ENCODE measurements at regions not wholly inside any gene's neighbourhood (a gene's known extent, or its start where the extent isn't known, plus 50 kb on each side); places are given as distances from the start of the nearest gene placed in this dataset.

GRCh38 chr16:86039606-86040005 is 140.6 kb downstream of the IRF8 start:
- peaks cover 43% of the 10 kb centered on the region for H3K27me3 ChIP-seq (ENCODE audit: insufficient read depth, poor library complexity, severe bottlenecking)
- no peaks in the 10 kb centered on the region for H3K4me1 ChIP-seq (ENCODE audit: insufficient read depth, poor library complexity, severe bottlenecking)
- no peaks in the 10 kb centered on the region for H3K9me3 ChIP-seq (ENCODE audit: severe bottlenecking)
- H3K36me3 ChIP-seq (ENCODE audit: low read depth) = no peaks in the 10 kb centered on the region
- no peak for ATAC-seq (ENCODE audit: low read depth)
- TF ChIP-seq, protein P1, sequence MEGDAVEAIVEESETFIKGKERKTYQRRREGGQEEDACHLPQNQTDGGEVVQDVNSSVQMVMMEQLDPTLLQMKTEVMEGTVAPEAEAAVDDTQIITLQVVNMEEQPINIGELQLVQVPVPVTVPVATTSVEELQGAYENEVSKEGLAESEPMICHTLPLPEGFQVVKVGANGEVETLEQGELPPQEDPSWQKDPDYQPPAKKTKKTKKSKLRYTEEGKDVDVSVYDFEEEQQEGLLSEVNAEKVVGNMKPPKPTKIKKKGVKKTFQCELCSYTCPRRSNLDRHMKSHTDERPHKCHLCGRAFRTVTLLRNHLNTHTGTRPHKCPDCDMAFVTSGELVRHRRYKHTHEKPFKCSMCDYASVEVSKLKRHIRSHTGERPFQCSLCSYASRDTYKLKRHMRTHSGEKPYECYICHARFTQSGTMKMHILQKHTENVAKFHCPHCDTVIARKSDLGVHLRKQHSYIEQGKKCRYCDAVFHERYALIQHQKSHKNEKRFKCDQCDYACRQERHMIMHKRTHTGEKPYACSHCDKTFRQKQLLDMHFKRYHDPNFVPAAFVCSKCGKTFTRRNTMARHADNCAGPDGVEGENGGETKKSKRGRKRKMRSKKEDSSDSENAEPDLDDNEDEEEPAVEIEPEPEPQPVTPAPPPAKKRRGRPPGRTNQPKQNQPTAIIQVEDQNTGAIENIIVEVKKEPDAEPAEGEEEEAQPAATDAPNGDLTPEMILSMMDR (IDR thresholded peaks at IDR 0.05; ENCODE audit: poor library complexity, severe bottlenecking) = no peak
- no peak overlapping the region for H3K27ac ChIP-seq (ENCODE audit: poor library complexity, severe bottlenecking)
- H3K4me3 ChIP-seq (ENCODE audit: severe bottlenecking) = no peak overlapping the region
- peak; percentile 34 for DNase-seq (ENCODE audit: low spot score)

DNA sequence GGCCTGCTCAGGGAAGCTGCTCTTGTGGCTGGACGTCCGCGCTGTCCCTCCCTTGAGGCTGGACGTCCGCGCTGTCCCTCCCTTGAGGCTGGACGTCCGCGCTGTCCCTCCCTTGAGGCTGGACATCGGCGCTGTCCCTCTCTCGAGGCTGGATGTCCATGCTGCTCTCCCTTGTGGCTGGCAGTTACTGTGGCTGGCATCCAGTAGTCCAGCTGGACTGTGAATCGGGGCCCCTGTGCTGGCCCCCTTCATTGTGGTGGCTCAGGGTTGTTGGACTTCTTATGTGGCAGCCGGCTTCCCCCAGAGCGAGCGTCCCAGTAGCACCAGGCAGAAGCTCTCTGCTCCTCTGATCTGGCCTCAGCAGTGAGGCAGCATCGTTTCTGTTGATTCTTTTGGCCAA is 141.5 kb downstream of the IRF8 start:
- H3K27me3 ChIP-seq (ENCODE audit: insufficient read depth, poor library complexity, severe bottlenecking) = peaks cover 46% of the 10 kb centered on the region

DNA sequence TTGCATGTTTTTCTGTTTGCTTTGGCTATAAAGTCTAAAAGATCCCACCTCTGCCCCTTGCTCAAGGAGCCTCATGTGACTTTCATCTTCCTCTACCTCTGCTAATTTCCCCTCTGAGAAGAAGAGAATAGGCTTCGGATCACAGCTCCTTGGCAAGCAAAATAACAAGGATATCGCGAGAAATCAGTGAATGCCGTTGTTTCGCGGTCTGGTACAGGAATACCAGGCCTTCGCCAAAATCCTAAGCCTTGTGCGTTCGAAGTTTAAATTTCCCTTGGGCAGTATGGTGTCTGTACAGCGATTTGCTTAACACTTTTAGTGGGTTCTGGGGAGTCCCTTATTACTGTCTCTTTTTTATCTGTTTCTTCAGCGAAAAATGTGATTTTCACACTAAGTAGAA is 142.3 kb downstream of the IRF8 start:
- TF ChIP-seq, protein P1 (IDR thresholded peaks at IDR 0.05; ENCODE audit: poor library complexity, severe bottlenecking) = no peak
- ATAC-seq (ENCODE audit: low read depth) (no peak), DNase-seq (ENCODE audit: low spot score) (no peak)
- Histone ChIP-seq H3K9me3 (ENCODE audit: severe bottlenecking) (no peaks in the 10 kb centered on the region), H3K4me1 (ENCODE audit: insufficient read depth, poor library complexity, severe bottlenecking) (no peaks in the 10 kb centered on the region), H3K36me3 (ENCODE audit: low read depth) (no peaks in the 10 kb centered on the region), H3K4me3 (ENCODE audit: severe bottlenecking) (no peak overlapping the region), H3K27me3 (ENCODE audit: insufficient read depth, poor library complexity, severe bottlenecking) (peaks cover 50% of the 10 kb centered on the region), H3K27ac (ENCODE audit: poor library complexity, severe bottlenecking) (no peak overlapping the region)

More for the DNA sequence above, 141.5 kb downstream of the IRF8 start:
- Histone ChIP-seq H3K27ac (ENCODE audit: poor library complexity, severe bottlenecking) (no peak overlapping the region), H3K36me3 (ENCODE audit: low read depth) (no peaks in the 10 kb centered on the region), H3K4me3 (ENCODE audit: severe bottlenecking) (no peak overlapping the region), H3K4me1 (ENCODE audit: insufficient read depth, poor library complexity, severe bottlenecking) (no peaks in the 10 kb centered on the region), H3K9me3 (ENCODE audit: severe bottlenecking) (no peaks in the 10 kb centered on the region)
- ATAC-seq (ENCODE audit: low read depth) (no peak), DNase-seq (ENCODE audit: low spot score) (peak; percentile 34)
- TF ChIP-seq, protein P1 (IDR thresholded peaks at IDR 0.05; ENCODE audit: poor library complexity, severe bottlenecking) = no peak

DNA sequence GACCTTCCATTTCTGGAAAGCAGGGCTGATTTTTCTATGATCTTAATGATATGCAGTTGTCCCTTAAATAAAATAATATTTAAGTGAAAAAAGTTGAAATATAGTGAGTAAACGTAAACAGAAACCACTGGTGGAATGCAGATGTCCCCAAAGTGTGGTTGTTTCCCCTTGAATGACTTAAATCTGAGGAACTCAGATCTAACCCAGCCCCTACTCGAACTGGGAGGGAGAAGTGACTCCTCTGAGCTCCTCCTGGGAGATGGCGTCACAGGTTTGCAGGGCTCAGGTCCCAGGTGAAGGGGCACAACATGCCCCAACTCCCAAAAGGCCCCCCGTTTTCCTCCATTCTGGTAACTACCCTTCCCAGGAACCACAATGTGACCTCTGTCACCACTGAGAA is 142.8 kb downstream of the IRF8 start:
- ATAC-seq (ENCODE audit: low read depth) (no peak), DNase-seq (ENCODE audit: low spot score) (no peak)
- Histone ChIP-seq H3K36me3 (ENCODE audit: low read depth) (no peaks in the 10 kb centered on the region), H3K9me3 (ENCODE audit: severe bottlenecking) (no peaks in the 10 kb centered on the region), H3K27me3 (ENCODE audit: insufficient read depth, poor library complexity, severe bottlenecking) (peaks cover 56% of the 10 kb centered on the region), H3K4me1 (ENCODE audit: insufficient read depth, poor library complexity, severe bottlenecking) (no peaks in the 10 kb centered on the region), H3K4me3 (ENCODE audit: severe bottlenecking) (no peak overlapping the region), H3K27ac (ENCODE audit: poor library complexity, severe bottlenecking) (no peak overlapping the region)
- TF ChIP-seq, protein P1 (IDR thresholded peaks at IDR 0.05; ENCODE audit: poor library complexity, severe bottlenecking) = no peak

DNA sequence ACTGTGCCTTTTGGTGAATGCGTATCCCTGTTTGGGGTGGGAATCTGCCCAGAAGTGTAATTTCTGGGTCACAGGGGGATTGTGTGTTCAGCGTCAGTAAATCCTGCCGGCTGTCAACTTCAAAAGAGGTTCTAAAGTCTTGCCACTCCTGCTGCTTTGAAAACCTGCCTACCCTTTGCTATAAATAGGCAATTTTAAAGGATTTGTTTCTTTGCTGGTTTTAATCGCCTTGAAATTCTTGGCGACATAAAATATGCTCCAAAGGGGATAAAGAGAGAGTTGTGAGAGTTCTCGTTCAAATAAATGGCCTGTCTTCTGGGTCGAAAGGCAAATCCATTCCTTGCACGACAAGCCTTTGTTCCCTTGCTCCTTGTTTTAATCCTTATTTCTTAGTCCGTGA is 143.4 kb downstream of the IRF8 start:
- H3K4me3 ChIP-seq (ENCODE audit: severe bottlenecking) = no peak overlapping the region
- H3K4me1 ChIP-seq (ENCODE audit: insufficient read depth, poor library complexity, severe bottlenecking) = no peaks in the 10 kb centered on the region
- no peak overlapping the region for H3K27ac ChIP-seq (ENCODE audit: poor library complexity, severe bottlenecking)
- no peaks in the 10 kb centered on the region for H3K9me3 ChIP-seq (ENCODE audit: severe bottlenecking)
- peaks cover 59% of the 10 kb centered on the region for H3K27me3 ChIP-seq (ENCODE audit: insufficient read depth, poor library complexity, severe bottlenecking)
- DNase-seq (ENCODE audit: low spot score) (no peak), ATAC-seq (ENCODE audit: low read depth) (no peak)
- no peaks in the 10 kb centered on the region for H3K36me3 ChIP-seq (ENCODE audit: low read depth)
- TF ChIP-seq, protein P1 (IDR thresholded peaks at IDR 0.05; ENCODE audit: poor library complexity, severe bottlenecking) = no peak
